ENCODE measurements at regions not wholly inside any gene's neighbourhood (a gene's known extent, or its start where the extent isn't known, plus 50 kb on each side); places are given as distances from the start of the nearest gene placed in this dataset.
A peak's percentile ranks its signal among the peaks of the same experiment; 100 is the strongest.

GRCh38 chr6:134680021-134680420, 269.9 kb downstream of the ALDH8A1 start:
- H3K4me3 ChIP-seq (replicated peaks; ENCODE audit: low read depth, low read length), result no peak overlapping the region
- DNase-seq (ENCODE audit: low read depth), result no peak
- TF ChIP-seq, protein P1, sequence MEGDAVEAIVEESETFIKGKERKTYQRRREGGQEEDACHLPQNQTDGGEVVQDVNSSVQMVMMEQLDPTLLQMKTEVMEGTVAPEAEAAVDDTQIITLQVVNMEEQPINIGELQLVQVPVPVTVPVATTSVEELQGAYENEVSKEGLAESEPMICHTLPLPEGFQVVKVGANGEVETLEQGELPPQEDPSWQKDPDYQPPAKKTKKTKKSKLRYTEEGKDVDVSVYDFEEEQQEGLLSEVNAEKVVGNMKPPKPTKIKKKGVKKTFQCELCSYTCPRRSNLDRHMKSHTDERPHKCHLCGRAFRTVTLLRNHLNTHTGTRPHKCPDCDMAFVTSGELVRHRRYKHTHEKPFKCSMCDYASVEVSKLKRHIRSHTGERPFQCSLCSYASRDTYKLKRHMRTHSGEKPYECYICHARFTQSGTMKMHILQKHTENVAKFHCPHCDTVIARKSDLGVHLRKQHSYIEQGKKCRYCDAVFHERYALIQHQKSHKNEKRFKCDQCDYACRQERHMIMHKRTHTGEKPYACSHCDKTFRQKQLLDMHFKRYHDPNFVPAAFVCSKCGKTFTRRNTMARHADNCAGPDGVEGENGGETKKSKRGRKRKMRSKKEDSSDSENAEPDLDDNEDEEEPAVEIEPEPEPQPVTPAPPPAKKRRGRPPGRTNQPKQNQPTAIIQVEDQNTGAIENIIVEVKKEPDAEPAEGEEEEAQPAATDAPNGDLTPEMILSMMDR (IDR thresholded peaks at IDR 0.05; ENCODE audit: low read length, missing control alignments), result no peak

DNA sequence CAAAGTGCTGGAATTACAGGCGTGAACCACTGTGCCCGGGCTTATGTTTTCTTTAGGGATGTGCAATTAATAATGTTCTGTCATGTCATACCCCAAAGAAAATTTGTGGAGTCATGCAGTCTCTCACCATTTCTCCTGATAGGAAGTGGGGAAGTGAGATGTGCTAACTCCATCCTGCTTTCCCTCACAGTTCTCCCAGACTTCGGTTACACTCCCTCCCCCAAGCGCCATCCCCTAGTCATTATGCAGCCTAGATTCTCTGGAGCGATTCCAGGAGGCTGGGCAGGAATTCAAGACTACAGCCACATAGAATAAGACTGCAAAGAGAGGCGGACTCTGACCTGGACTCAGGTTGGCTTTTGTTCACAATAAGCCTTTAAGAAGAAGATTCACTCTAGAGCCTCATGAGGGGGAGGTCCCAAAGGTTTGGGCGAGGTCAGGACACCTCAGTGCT, 271.4 kb downstream of the ALDH8A1 start:
- no peak overlapping the region for H3K4me3 ChIP-seq (replicated peaks; ENCODE audit: low read depth, low read length)
- TF ChIP-seq, protein P1 (IDR thresholded peaks at IDR 0.05; ENCODE audit: low read length, missing control alignments), result no peak
- DNase-seq (ENCODE audit: low read depth), result peak; percentile 95

- peak; percentile 42 for DNase-seq (ENCODE audit: low read depth)
- TF ChIP-seq, protein P1 (IDR thresholded peaks at IDR 0.05; ENCODE audit: low read length, missing control alignments), result no peak
- H3K4me3 ChIP-seq (replicated peaks; ENCODE audit: low read depth, low read length), result no peak overlapping the region
Measured at GRCh38 chr6:134676307-134677281, 273.3 kb downstream of the ALDH8A1 start.

DNA sequence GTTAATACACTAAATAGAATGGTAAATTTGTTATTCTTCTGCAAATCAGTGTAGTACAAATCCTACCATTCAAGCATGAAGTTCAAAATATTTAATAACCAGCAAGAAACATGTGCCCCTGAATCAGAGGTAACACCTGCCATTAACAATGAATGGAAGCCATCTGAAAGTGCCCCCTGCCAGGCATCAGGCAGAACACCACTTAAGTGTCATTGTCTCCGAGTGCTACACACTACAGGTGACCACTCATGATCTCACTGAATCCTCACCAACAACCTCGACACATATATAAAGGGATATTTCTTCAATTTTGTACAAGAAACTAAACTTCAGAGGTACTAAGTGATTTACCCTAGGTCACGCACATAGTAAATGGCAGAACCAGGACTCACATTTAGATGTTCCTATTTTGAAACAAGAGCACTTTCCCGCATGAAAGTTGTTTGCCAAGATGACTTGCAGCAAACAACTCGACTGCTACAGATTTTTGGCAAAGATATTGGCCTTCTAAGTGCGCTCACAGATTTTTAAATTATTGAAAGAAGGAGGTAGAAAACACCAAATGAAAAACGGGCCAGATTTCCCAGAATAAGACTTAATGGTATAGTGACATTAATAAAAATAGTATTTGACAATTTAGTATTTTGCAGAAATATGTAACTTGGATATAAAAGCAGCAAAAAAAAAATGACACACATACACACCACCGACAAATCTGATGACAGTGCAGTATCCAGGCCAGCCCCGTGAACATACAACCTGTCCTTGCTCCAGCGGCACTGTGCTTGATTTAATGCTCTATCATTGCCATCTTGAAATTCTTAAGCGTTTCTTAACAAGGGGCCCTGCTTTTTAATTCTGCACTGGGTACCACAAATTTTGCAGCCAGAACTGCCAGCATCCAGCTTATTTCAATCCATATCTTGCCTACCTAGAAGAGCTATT, 274.5 kb downstream of the ALDH8A1 start:
- no peak overlapping the region for H3K4me3 ChIP-seq (replicated peaks; ENCODE audit: low read depth, low read length)
- DNase-seq (ENCODE audit: low read depth), result no peak
- TF ChIP-seq, protein P1 (IDR thresholded peaks at IDR 0.05; ENCODE audit: low read length, missing control alignments), result no peak

- no peak overlapping the region for H3K4me3 ChIP-seq (replicated peaks; ENCODE audit: low read depth, low read length)
- DNase-seq (ENCODE audit: low read depth), result no peak
- TF ChIP-seq, protein P1 (IDR thresholded peaks at IDR 0.05; ENCODE audit: low read length, missing control alignments), result no peak
Measured at GRCh38 chr6:134674562-134674961, 275.3 kb downstream of the ALDH8A1 start.

DNA sequence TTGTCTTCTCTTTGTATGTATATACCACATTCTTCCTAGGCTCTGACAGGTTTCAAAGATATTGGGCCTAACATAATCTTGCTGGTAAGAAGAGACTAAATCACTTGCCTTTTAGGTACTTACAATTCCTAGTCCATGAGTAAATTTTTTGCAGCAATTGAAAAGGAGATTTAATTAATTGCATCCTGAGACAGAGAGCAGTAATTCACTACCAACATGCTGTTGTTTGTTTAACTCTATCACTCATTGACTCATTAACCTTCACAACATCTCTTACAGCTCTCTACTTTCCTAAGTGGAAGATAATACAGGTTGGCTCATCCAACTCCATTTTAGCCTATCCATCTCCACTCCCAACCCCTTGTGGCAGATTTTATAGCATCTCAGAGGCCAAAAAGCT, 280.4 kb downstream of the ALDH8A1 start:
- no peak for DNase-seq (ENCODE audit: low read depth)
- H3K4me3 ChIP-seq (replicated peaks; ENCODE audit: low read depth, low read length), result no peak overlapping the region
- TF ChIP-seq, protein P1 (IDR thresholded peaks at IDR 0.05; ENCODE audit: low read length, missing control alignments), result no peak
